Heart left ventricle (tissue), 16 donors: ENCODE measurements at regions not wholly inside any gene's neighbourhood (a gene's known extent, or its start where the extent isn't known, plus 50 kb on each side); places are given as distances from the start of the nearest gene placed in this dataset.
"Not testable (repeated sequence)": the region's sequence is repeated elsewhere in the genome, so short reads cannot be mapped to it uniquely, and the experiment has no call there.

ENCODE experiments used
- ATAC-seq, 4 donors: fragments of 200-7000 bp; cut with Tn5 transposase; one replicate each; pipeline ENCODE4 v1.9.1; 2020 to 2022; ENCODE audit warnings: moderate library complexity in 4 of 4, mild to moderate bottlenecking in 3 of 4, moderate number of reproducible peaks in 1 of 4
- DNase-seq, 5 donors: peaks; one replicate each; pipeline ENCODE4 v3.0.0-alpha.2; 2020
- H3K27ac ChIP-seq, 12 donors: fragments of 200-600 bp; sonication (generic) in 4 of 12; one replicate each; pipeline versions ENCODE4 v1.5.0 to v1.8.0; 2016 to 2022; ENCODE audit warnings: mild to moderate bottlenecking in 2 of 12
- H3K27me3 ChIP-seq, 9 donors: fragments of 200-600 bp; sonication (generic) in 2 of 9; one replicate each; pipeline versions ENCODE4 v1.5.1 to v1.8.0; 2016 to 2022; ENCODE audit warnings: mild to moderate bottlenecking in 3 of 9
- H3K36me3 ChIP-seq, 9 donors: fragments of 200-600 bp; sonication (generic) in 2 of 9; one replicate each; pipeline versions ENCODE4 v1.5.0 to v1.8.0; 2018 to 2022; ENCODE audit warnings: mild to moderate bottlenecking in 2 of 9
- H3K4me1 ChIP-seq, 12 donors: fragments of 200-600 bp; sonication (generic) in 4 of 12; one replicate each; pipeline versions ENCODE4 v1.5.0 to v1.8.0; 2016 to 2022; ENCODE audit warnings: mild to moderate bottlenecking in 3 of 12
- H3K4me3 ChIP-seq, 12 donors: fragments of 200-600 bp; sonication (generic) in 4 of 12; one replicate each; pipeline versions ENCODE4 v1.5.0 to v1.8.0; 2017 to 2022; ENCODE audit warnings: mild to moderate bottlenecking in 9 of 12, moderate library complexity in 4 of 12
- H3K9me3 ChIP-seq, 12 donors: fragments of 200-600 bp; sonication (generic) in 4 of 12; one replicate each; pipeline versions ENCODE4 v1.5.0 to v1.8.0; 2016 to 2022; ENCODE audit warnings: mild to moderate bottlenecking in 1 of 12
- CTCF ChIP-seq, 12 donors: fragments of 200-600 bp; sonication (generic) in 4 of 12; IDR thresholded peaks; one replicate each; pipeline versions ENCODE4 v1.5.0 to v1.8.0; 2018 to 2022; ENCODE audit warnings: antibody characterized with exemption in 12 of 12, mild to moderate bottlenecking in 5 of 12
- POLR2A ChIP-seq, 2 donors: fragments of 450-650 bp; IDR thresholded peaks; one replicate each; pipeline ENCODE4 v1.6.1; 2017; ENCODE audit warnings: antibody characterized with exemption in 2 of 2, mild to moderate bottlenecking in 2 of 2, moderate library complexity in 2 of 2
- WGBS, 4 donors: extraction: QIAGEN DNeasy Blood & Tissue Kit in 2 of 4; methylation state at CpG; one replicate each; pipeline versions ENCODE4 v1.1.5 to v1.1.7; 2013 to 2018; 5-methylcytosine and 5-hydroxymethylcytosine counted together
- intact Hi-C, 10 donors: fragments of 100-400 bp; cut with DNase I; formaldehyde crosslinking; loops; one replicate each; pipeline versions ENCODE4 v1.11.1 to v1.14.2; 2022
- donor health status: ischemic (EF 13 %, LVEDD 7.1; RV severe dilation, severe dysfunction).
- donor health status: healthy with polysubstance abuse.
- donor health status: DM: no; HTN: yes; CAD: no.
- donor health status: DM: no; HTN: no; CAD: no.
- donor health status: ischemic (EF 25% LVEDD 6.9; RV normal size, moderate dysfunction).
- donor health status: ischemic (EF 25% LVEDD 5.7; RV mildly dilated, moderate dysfunction).
- donor health status: healthy.
- donor health status: DM: yes; HTN: yes; CAD: no.
- donor health status: ischemic (EF 35%, LVEDD 5.7; RV mildly dilated, moderate dysfunction).
- donor health status: nonischemic (EF 11% LVEDD 7.7; RV severe dilation, severe dysfunction).
- donor health status: DM: yes; HTN: yes; CAD: no.
- donor health status: PGD.
- donor health status: ischemic (EF 29% LVEDD 5.4; RV normal size, mild dysfunction).
- donor health status: nonischemic (EF 23%, LVEDD 6.1; RV moderate dilation, normal function).

- intact Hi-C loops, result no loop called here
- H3K9me3 ChIP-seq, result peaks cover 0 to 26% (median 9%) of the 10 kb centered on the region in 12 donors
- ATAC-seq, result peak in 1 of 4 donors; percentile 70
- H3K27me3 ChIP-seq, result no peaks in the 10 kb centered on the region
- no peak for DNase-seq
- H3K4me1 ChIP-seq, result no peaks in the 10 kb centered on the region
- WGBS, 4 donors, result 65 to 76% (median 74%) methylated on average over 3 of the region's 3 CpGs
- no peaks in the 10 kb centered on the region for H3K36me3 ChIP-seq
- no peak overlapping the region for H3K27ac ChIP-seq
- H3K4me3 ChIP-seq, result no peak overlapping the region
- TF ChIP-seq CTCF (IDR thresholded peaks at IDR 0.05), result no peak
- TF ChIP-seq POLR2A (IDR thresholded peaks at IDR 0.05), result no peak
Measured at GRCh38 chr7:17580141-17580540, 281.7 kb downstream of the AHR start.

GRCh38 chr7:17580856-17581255 is 282.4 kb downstream of the AHR start:
- H3K9me3 ChIP-seq, result peaks cover 0 to 26% (median 9%) of the 10 kb centered on the region in 12 donors
- H3K27me3 ChIP-seq, result no peaks in the 10 kb centered on the region
- 55 to 80% (median 65%) methylated on average over 1 of the region's 1 CpG for WGBS, 4 donors
- H3K4me1 ChIP-seq, result no peaks in the 10 kb centered on the region
- intact Hi-C loops, result no loop called here
- TF ChIP-seq CTCF (IDR thresholded peaks at IDR 0.05) (no peak), POLR2A (IDR thresholded peaks at IDR 0.05) (no peak)
- ATAC-seq, result no peak
- H3K27ac ChIP-seq, result no peak overlapping the region
- no peak overlapping the region for H3K4me3 ChIP-seq
- no peaks in the 10 kb centered on the region for H3K36me3 ChIP-seq
- DNase-seq, result no peak

- H3K27ac ChIP-seq, result no peak overlapping the region
- H3K27me3 ChIP-seq, result no peaks in the 10 kb centered on the region
- no peaks in the 10 kb centered on the region for H3K36me3 ChIP-seq
- 55 to 75% (median 66%) methylated on average over 1 of the region's 1 CpG for WGBS, 4 donors
- H3K4me1 ChIP-seq, result no peaks in the 10 kb centered on the region
- peaks cover 0 to 25% (median 9%) of the 10 kb centered on the region in 12 donors for H3K9me3 ChIP-seq
- intact Hi-C loops, result no loop called here
- TF ChIP-seq CTCF (IDR thresholded peaks at IDR 0.05), result no peak
- TF ChIP-seq POLR2A (IDR thresholded peaks at IDR 0.05), result no peak
- ATAC-seq (no peak), DNase-seq (no peak)
- no peak overlapping the region for H3K4me3 ChIP-seq
Measured at GRCh38 chr7:17581301-17581700, 282.8 kb downstream of the AHR start.

- H3K4me1 ChIP-seq, intact Hi-C loops, H3K36me3 ChIP-seq, H3K4me3 ChIP-seq, DNase-seq, ATAC-seq, H3K27me3 ChIP-seq, H3K27ac ChIP-seq: not testable (repeated sequence)
- WGBS, 4 donors, result 93 to 100% (median 94%) methylated on average over 2 of the region's 2 CpGs
- H3K9me3 ChIP-seq, result peaks cover 0 to 14% (median 8%) of the 10 kb centered on the region in 12 donors
Measured at GRCh38 chr7:17582696-17583095, 284.2 kb downstream of the AHR start.

- Histone ChIP-seq H3K36me3 (no peaks in the 10 kb centered on the region), H3K4me1 (no peaks in the 10 kb centered on the region), H3K27ac (no peak overlapping the region), H3K9me3 (peaks cover 0 to 4% (median 0%) of the 10 kb centered on the region in 12 donors), H3K4me3 (no peak overlapping the region), H3K27me3 (no peaks in the 10 kb centered on the region)
- ATAC-seq, result no peak
- DNase-seq, result no peak
- no peak for TF ChIP-seq POLR2A (IDR thresholded peaks at IDR 0.05)
- no peak for TF ChIP-seq CTCF (IDR thresholded peaks at IDR 0.05)
- intact Hi-C loops, result no loop called here
- WGBS, 4 donors, result 94 to 100% (median 98%) methylated on average over 1 of the region's 1 CpG
Measured at GRCh38 chr7:17583786-17584185, 285.3 kb downstream of the AHR start.
